Suppressor macrophage treated with lipopolysaccharide for 1 hour (primary cell): ENCODE measurements at regions not wholly inside any gene's neighbourhood (a gene's known extent, or its start where the extent isn't known, plus 50 kb on each side); places are given as distances from the start of the nearest gene placed in this dataset.
"Not testable (repeated sequence)": the region's sequence is repeated elsewhere in the genome, so short reads cannot be mapped to it uniquely, and the experiment has no call there.

Source experiments
- DNase-seq, 3 donors: peaks; one replicate each; pipeline ENCODE4 v3.0.0-alpha.2; 2020 to 2022

DNA sequence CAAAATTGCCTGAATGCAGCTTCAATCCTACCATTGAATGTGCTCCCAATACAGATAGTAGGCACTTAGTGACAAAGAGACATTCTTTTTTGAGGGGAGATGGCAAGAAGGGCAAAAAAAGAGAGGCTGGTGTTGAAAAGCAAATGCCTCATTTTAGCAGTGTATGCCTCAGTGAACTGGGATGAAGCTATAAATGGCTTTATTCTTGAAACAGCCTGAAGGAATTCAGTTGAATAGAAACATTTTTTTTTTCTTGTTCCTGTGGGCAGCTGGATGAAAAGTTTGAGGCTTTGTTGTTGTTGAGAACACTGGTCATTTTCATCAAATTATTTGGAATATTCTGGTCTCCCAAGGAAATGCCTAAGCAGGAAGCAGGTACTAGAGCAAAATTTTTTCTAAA lies 228.9 kb downstream of the RNF144A start:
- DNase-seq: no peak

DNA sequence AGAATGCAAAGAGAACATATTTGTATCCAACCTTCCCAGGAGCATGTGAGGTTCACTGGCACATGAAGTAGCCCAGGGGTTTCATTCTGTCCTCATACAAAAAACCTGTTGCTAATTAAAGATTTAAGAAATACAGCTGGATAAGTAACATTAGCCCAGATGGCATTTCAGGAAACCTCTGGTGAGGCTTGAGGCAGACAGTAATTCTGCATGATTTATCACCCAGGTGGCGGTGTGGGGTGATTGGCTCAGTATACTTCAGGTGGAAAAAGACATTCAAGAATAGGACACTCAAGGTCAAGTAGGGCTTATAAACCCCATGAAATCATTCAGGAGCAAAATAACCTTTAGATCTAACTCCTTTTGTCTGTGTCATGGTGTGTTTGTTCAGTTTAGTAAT lies 237.4 kb downstream of the RNF144A start:
- no peak for DNase-seq

GRCh38 chr2:7161501-7161900 lies 244.3 kb downstream of the RNF144A start:
- DNase-seq: no peak

GRCh38 chr2:7165736-7166135 lies 248.5 kb downstream of the RNF144A start:
- DNase-seq: no peak

GRCh38 chr2:7167801-7168411 lies 250.7 kb downstream of the RNF144A start:
- DNase-seq: no peak

DNA sequence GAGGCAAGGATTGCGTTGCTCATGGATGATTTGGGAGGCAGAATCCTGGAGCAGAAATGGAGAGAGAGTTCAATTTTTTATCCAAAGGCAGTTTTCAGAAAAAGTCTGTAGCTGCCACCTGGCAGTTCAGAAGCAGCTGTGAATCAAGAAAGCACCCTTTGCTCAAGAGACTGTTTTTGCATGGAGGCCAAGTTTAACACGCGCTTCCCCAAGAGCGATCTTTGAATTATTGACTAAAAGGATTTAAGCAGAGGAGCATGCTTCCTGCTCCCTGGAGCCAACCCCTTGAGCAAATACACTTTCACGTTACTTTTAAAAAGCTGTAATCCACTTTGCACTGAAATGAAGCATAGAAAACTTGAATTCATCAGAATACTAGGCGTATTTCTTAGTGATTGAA lies 252.4 kb downstream of the RNF144A start:
- no peak for DNase-seq

GRCh38 chr2:7178996-7179395 lies 261.8 kb downstream of the RNF144A start:
- not testable (repeated sequence) for DNase-seq

GRCh38 chr2:7180638-7181370 lies 263.6 kb downstream of the RNF144A start:
- peak; percentile 44 to 53 (median 50) for DNase-seq

GRCh38 chr2:7182525-7182924 lies 265.3 kb downstream of the RNF144A start:
- DNase-seq: no peak

DNA sequence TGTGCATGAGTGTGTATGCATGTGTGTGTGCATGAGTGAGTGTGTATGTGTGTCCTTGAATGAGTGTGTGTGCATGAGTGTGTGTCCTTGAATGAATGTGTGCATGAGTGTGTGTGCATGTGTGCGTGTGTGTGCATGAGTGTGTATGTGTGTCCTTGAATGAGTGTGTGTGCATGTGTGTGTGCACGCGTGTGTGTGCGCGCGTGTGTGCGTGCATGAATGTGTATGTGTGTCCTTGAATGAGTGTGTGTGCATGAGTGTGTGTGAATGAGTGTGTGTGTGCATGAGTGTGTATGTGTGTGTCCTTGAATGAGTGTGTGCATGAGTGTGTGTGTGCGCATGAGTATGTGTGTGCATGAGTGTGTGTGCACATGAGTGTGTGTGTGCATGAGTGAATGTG lies 271.9 kb downstream of the RNF144A start:
- DNase-seq: no peak

- no peak for DNase-seq
Measured at GRCh38 chr2:7190587-7191324, 273.5 kb downstream of the RNF144A start.

- no peak for DNase-seq
Measured at GRCh38 chr2:7191932-7192331, 274.7 kb downstream of the RNF144A start.

GRCh38 chr2:7193457-7193856 lies 276.2 kb downstream of the RNF144A start:
- DNase-seq: no peak

- DNase-seq: no peak
Measured at GRCh38 chr2:7194950-7195349, 277.7 kb downstream of the RNF144A start.

- peak; percentile 22 to 57 (median 54) for DNase-seq
Measured at GRCh38 chr2:7196883-7197282, 279.7 kb downstream of the RNF144A start.

- DNase-seq: no peak
Measured at GRCh38 chr2:7201851-7202250, 284.6 kb downstream of the RNF144A start.

DNA sequence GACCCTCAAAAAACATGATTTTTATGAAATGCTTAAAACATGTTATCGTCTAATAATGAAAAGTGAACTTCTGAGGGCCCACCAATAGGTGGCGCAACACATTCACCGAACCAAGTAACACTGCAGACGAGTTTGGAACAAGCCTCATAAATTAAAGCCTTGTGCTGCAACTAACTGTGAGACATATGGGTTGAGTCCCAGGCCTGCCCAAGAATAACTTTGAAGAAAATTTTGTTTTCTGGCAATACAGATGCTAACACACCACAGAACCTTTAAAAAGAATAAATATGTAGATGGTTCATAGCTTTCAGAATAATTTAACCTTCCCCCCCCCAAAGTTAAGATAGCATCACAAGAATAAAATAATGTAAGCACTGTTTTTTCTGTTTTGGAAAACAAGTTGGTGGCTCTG lies 285.9 kb downstream of the RNF144A start:
- peak; percentile 74 to 81 (median 77) for DNase-seq

- peak; percentile 41 to 57 (median 51) for DNase-seq
Measured at GRCh38 chr2:7205151-7205830, 288.1 kb downstream of the RNF144A start.

GRCh38 chr2:7206111-7206810 lies 289.0 kb downstream of the RNF144A start:
- DNase-seq: peak; percentile 28 to 51 (median 48)

- DNase-seq: no peak
Measured at GRCh38 chr2:7207631-7208030, 290.4 kb downstream of the RNF144A start.

GRCh38 chr2:7209757-7210555 lies 292.7 kb downstream of the RNF144A start:
- DNase-seq: no peak

DNA sequence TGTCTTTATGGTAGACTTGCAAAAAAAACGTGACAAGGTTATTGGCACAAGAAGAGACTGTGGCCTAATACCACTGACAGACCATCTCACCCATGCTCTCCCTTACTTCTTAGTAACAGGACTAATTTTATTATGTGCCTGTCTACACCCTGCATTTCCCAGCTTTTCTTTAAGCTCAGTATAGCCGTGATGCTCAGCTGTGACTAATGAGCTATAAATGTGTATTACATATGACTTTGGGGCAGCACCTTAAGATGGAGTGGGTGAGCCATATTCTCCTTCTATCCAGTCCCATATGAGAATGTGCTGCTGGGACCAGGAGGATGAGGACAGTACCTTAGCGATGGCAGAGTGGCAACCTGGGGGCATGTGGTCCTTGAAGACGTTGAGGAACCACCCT lies 293.5 kb downstream of the RNF144A start:
- no peak for DNase-seq
